ENCODE measurements at regions not wholly inside any gene's neighbourhood (a gene's known extent, or its start where the extent isn't known, plus 50 kb on each side); places are given as distances from the start of the nearest gene placed in this dataset.

DNA sequence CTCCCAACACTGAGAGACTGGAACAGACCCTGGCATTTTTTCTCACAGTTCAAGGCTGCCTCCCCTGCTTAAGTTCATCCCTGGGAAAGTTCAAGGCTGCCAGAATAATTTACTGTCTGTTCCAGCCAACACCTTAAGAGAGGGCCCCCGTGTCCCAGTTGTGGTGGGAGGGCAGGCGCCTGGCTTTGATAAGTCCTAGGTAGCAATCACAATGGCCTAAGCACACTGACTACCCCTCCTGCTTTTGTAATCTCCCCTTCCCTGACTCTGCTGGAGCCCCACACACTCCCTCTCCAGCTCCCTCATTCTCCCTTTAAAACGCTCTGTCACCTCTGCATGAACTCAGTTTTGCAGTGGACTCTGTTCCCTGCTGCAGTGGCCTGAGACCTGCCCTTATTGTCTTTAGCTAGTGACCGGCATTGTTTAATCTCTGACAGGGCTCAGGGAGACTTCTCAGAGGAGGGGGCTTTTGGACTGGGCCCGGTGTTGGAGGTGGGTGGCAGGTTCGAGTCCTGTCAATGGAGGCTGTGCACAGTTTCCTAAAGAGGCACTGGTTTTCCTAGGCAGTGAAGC, 507.2 kb downstream of the TBC1D22A start:
- no peaks in the 10 kb centered on the region for H3K27me3 ChIP-seq
- WGBS, 5 donors = 41 to 66% (median 54%) methylated on average over 5 to 6 of the region's 6 CpGs
- H3K4me3 ChIP-seq = no peak overlapping the region
- H3K27ac ChIP-seq = no peak overlapping the region
- no peaks in the 10 kb centered on the region for H3K4me1 ChIP-seq
- no peak for DNase-seq
- no peaks in the 10 kb centered on the region for H3K36me3 ChIP-seq
- H3K9me3 ChIP-seq = peaks cover 0 to 18% (median 13%) of the 10 kb centered on the region in 4 donors
- intact Hi-C loops (cut with DNase I; ENCODE audit: low total_unique reads) = no loop called here
- TF ChIP-seq, protein P1, sequence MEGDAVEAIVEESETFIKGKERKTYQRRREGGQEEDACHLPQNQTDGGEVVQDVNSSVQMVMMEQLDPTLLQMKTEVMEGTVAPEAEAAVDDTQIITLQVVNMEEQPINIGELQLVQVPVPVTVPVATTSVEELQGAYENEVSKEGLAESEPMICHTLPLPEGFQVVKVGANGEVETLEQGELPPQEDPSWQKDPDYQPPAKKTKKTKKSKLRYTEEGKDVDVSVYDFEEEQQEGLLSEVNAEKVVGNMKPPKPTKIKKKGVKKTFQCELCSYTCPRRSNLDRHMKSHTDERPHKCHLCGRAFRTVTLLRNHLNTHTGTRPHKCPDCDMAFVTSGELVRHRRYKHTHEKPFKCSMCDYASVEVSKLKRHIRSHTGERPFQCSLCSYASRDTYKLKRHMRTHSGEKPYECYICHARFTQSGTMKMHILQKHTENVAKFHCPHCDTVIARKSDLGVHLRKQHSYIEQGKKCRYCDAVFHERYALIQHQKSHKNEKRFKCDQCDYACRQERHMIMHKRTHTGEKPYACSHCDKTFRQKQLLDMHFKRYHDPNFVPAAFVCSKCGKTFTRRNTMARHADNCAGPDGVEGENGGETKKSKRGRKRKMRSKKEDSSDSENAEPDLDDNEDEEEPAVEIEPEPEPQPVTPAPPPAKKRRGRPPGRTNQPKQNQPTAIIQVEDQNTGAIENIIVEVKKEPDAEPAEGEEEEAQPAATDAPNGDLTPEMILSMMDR (IDR thresholded peaks at IDR 0.05) = no peak
- TF ChIP-seq POLR2A (IDR thresholded peaks at IDR 0.05) = no peak
- no peak for TF ChIP-seq EP300 (IDR thresholded peaks at IDR 0.05)
- no peak for TF ChIP-seq POLR2AphosphoS5 (IDR thresholded peaks at IDR 0.05)

- H3K27ac ChIP-seq = no peak overlapping the region
- H3K36me3 ChIP-seq = no peaks in the 10 kb centered on the region
- no peak for DNase-seq
- no peaks in the 10 kb centered on the region for H3K27me3 ChIP-seq
- no peak overlapping the region for H3K4me3 ChIP-seq
- WGBS, 5 donors = 47 to 62% (median 51%) methylated on average over 9 of the region's 9 CpGs
- TF ChIP-seq POLR2AphosphoS5 (IDR thresholded peaks at IDR 0.05) (no peak), POLR2A (IDR thresholded peaks at IDR 0.05) (no peak), EP300 (IDR thresholded peaks at IDR 0.05) (no peak)
- TF ChIP-seq, protein P1 (IDR thresholded peaks at IDR 0.05) = no peak
- peaks cover 0 to 18% (median 13%) of the 10 kb centered on the region in 4 donors for H3K9me3 ChIP-seq
- H3K4me1 ChIP-seq = no peaks in the 10 kb centered on the region
- intact Hi-C loops (cut with DNase I; ENCODE audit: low total_unique reads) = no loop called here
Measured at GRCh38 chr22:47267513-47268282, 505.2 kb downstream of the TBC1D22A start.

- no peak overlapping the region for H3K27ac ChIP-seq
Measured at GRCh38 chr22:47266329-47266728, 503.9 kb downstream of the TBC1D22A start.

DNA sequence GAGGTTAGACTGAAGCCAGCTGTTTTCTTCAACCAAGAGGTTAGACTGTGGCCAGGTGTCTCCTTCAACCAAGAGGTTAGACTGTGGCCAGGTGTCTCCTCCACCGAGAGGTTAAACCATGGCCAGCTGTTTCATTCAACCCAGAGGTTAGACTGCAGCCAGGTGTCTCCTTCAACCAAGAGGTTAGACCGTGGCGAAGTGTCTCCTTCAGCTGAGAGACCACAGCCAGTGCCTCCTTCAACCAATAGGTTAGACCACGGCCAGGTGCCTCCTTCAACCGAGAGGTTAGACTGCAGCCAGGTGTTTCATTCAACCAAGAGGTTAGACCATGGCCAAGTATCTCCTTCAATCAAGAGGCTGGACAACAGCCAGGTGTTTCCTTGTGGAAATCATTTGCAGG, 498.1 kb downstream of the TBC1D22A start:
- DNase-seq = no peak
- TF ChIP-seq, protein P1 (IDR thresholded peaks at IDR 0.05) = no peak
- TF ChIP-seq POLR2A (IDR thresholded peaks at IDR 0.05) = no peak
- TF ChIP-seq EP300 (IDR thresholded peaks at IDR 0.05) = no peak
- no peak for TF ChIP-seq POLR2AphosphoS5 (IDR thresholded peaks at IDR 0.05)
- WGBS, 5 donors = 54 to 91% (median 69%) methylated on average over 4 to 5 of the region's 5 CpGs

More at GRCh38 chr22:47266329-47266728, 503.9 kb downstream of the TBC1D22A start:
- Histone ChIP-seq H3K4me3 (no peak overlapping the region), H3K36me3 (no peaks in the 10 kb centered on the region), H3K27me3 (no peaks in the 10 kb centered on the region), H3K9me3 (peaks cover 0 to 19% (median 12%) of the 10 kb centered on the region in 4 donors), H3K4me1 (no peaks in the 10 kb centered on the region)
- no peak for DNase-seq
- intact Hi-C loops (cut with DNase I; ENCODE audit: low total_unique reads) = no loop called here
- TF ChIP-seq POLR2AphosphoS5 (IDR thresholded peaks at IDR 0.05) = no peak
- no peak for TF ChIP-seq EP300 (IDR thresholded peaks at IDR 0.05)
- TF ChIP-seq, protein P1 (IDR thresholded peaks at IDR 0.05) = no peak
- no peak for TF ChIP-seq POLR2A (IDR thresholded peaks at IDR 0.05)
- 79 to 87% (median 85%) methylated on average over 4 of the region's 4 CpGs for whole genome bisulfite sequencing, 5 donors

More for the DNA sequence above, 498.1 kb downstream of the TBC1D22A start:
- peaks cover 0 to 30% (median 6%) of the 10 kb centered on the region in 3 donors for H3K27me3 ChIP-seq
- intact Hi-C loops (cut with DNase I; ENCODE audit: low total_unique reads) = no loop called here
- no peaks in the 10 kb centered on the region for H3K4me1 ChIP-seq
- no peak overlapping the region for H3K4me3 ChIP-seq
- H3K9me3 ChIP-seq = peaks cover 0 to 3% (median 0%) of the 10 kb centered on the region in 4 donors
- H3K27ac ChIP-seq = no peak overlapping the region
- H3K36me3 ChIP-seq = no peaks in the 10 kb centered on the region
